ENCODE measurements at regions not wholly inside any gene's neighbourhood (a gene's known extent, or its start where the extent isn't known, plus 50 kb on each side); places are given as distances from the start of the nearest gene placed in this dataset.

GRCh38 chr3:184497804-184498203 lies 63.8 kb upstream of the EPHB3 start:
- TF ChIP-seq POLR2AphosphoS5 (IDR thresholded peaks at IDR 0.05; ENCODE audit: insufficient read depth in 1 of 2, low read depth in 1 of 2): no peak
- no peak for TF ChIP-seq CTCF (IDR thresholded peaks at IDR 0.05)

Data from vagina (tissue), 2 donors.